ENCODE measurements at regions not wholly inside any gene's neighbourhood (a gene's known extent, or its start where the extent isn't known, plus 50 kb on each side); places are given as distances from the start of the nearest gene placed in this dataset.
"Not testable (repeated sequence)": the region's sequence is repeated elsewhere in the genome, so short reads cannot be mapped to it uniquely, and the experiment has no call there.

DNA sequence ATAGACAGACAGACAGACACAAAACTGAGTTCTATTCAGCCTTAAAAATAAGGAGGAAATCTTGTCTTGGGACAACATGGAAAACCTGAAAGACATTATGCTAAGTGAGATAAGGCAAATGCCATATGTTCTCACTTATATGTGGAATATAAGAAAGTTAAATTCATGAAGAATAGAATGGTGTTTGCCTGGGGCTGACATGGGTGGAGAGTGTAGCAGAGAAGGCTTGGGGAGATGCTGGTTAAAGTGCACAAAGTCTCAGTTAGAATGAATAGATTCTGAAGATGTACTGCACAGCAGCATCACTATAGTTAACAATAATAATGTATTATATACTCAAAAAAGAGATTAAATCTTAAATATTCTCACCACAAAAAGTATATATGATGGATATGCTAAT is 355.5 kb downstream of the LRRIQ3 start:
- DNase-seq: no peak

DNA sequence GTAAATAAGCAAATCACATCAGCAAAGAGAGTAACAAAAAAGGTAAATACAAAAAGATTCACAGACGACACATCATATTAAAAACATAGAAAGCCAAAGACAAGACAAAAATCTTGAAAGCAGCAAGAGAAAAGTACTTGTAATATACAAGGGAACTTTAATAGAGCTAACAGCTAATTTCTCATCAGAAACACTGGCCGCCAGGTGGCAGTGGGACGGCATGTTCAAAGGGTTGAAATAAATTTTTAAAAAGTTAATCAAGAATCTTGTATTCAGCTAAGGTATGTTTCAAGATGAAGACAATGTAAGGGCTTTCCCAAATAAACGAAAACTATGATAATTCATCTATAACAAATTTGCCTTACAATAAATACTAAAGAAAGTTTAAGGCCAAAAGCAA is 358.1 kb downstream of the LRRIQ3 start:
- no peak for DNase-seq

DNA sequence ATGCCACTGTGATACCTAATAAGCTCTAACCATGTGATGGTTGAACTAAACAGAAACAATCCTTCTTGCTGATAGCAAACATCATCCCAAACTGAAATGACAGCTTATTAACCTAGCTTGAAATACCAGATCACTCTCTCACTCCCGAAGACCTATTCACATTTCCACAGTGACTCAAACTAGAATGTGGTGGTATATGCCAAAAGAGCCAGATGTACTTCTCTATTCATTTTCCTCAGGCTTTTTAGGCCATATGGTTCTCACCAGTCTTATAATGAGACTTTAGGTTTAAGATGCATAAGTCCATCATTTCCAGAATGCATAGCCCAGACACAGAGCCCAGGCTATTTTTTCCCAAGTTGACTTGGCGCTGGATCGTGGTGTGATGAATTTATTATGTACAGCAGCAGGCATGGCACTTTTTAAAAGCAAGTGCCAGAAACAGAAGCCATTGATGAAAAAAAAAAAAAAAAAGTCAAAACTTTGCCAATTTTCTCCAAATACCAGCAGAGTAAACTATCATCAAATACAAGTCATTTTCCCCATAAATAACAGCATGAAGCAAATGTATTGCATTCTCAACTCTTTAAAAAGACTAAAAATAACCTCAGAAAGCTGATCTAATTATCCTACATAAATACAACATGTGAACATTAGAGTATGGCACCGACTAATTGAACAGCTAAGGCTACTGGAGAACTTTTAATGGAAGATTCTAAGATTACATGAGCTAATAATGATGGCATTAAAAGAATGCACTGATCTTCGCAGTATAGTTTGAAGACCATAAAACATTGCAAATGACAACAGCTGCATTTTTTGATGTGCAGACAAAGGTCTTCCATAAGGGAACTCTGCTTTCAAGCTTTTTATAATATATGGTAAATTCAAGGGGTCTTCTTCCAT is 365.4 kb downstream of the LRRIQ3 start:
- no peak for DNase-seq

DNA sequence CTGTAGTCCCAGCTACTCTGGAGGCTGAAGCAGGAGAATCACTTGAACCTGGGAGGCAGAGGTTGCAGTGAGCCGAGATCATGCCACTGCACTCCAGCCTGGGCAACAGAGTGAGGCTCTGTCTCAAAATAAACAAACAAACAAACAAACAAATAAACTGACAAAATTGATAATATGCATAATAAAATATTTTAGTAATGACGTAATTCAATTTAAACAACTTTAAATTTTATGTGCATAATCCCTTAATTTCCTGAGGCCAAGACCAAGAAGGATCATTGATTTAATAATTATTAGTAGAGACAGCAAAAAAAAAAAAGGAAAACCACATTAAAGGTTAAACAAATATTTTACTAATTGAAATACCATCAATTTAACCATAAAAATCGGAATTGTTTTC is 370.7 kb downstream of the LRRIQ3 start:
- not testable (repeated sequence) for DNase-seq

DNA sequence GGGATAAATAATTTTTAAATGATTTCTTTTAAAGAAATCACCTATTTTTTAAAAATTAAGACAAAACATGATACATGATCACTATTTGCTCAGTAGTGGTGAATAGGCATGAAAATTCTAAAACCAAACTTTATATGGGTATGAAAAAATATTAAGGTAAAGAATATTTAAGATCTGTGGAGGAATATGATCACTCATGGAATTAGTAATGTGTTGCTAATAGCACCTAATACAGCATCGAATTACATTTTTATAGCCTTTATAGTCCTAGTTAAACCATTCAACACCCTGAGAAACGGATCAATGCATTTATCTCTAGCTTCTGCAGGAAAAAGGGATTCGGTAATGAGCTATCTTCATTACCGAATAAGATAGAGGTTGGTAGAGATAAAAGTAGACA is 373.9 kb downstream of the LRRIQ3 start:
- DNase-seq: no peak

DNA sequence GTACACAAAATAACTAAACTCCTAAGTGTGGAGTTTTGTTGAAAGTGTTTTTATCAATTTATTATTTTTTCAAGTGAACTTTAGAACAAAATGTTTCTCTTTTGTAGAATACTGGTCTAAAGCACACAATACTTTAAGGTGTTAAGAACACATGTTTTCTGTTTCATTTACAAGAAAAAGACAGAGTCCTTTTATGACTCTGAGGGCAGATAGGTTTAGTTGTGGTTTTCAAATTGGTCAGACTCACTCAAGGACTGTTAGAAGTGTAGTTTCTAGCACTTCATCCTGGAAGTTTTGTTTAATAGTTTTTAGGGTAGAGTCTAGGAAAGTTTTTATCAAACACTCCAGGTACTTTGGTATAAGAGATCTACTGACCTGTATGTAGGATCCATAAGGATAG is 376.5 kb downstream of the LRRIQ3 start:
- no peak for DNase-seq

DNA sequence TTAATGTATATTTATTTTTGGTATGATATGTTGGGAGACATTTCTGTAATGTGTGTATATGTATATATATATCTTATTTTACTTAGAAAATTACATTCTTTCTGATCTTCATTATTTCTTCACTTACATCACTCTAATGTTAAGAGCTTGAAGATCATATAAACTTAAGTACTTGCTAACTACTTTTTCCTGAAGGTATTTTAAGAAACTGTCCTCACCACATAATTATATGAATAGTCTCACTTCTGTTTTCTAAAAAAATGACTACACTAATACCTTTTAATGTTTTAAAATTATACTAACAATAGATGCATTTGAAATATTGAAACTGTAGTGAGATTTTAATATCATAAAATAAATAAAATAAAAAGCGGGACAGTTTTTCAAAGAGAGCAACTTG is 377.1 kb downstream of the LRRIQ3 start:
- DNase-seq: no peak

DNA sequence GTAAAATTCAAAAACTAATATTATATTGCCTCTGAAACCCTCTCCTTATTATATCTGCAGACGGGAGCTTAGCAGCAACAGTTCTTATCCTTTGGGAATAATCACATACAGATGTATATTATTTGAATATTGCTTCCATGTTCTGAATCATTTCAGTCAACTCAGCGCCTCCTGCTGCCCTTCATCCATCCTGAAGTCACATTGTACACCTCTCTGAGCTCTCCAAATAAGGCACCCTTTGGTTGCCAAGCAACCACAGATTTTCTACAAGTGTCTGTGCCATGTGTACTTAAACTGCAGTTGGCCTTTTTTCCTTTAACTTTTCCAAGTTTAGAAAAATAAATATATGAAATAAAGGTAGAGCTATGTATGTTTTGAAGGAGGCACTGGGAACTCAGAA is 384.3 kb downstream of the LRRIQ3 start:
- peak in 2 of 3 experiments; percentile 44 to 48 for DNase-seq

DNA sequence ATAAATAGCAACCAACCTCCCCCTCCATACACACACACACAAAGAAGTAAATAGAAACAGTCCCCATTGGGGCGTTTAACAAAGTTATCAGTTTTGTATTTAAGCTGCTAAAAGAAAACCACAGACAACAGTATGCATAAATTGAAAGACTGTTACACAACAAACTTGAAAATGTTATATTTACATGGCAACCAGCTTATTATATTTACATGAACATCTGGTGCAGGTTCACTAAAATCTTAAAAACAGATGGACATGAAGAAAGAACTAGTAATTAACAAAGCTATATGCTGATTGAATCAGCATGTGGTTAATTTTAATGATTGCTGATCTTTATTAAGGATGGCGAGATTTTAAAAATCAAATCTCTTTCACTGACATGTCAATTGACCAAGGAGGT is 384.7 kb downstream of the LRRIQ3 start:
- no peak for DNase-seq

DNA sequence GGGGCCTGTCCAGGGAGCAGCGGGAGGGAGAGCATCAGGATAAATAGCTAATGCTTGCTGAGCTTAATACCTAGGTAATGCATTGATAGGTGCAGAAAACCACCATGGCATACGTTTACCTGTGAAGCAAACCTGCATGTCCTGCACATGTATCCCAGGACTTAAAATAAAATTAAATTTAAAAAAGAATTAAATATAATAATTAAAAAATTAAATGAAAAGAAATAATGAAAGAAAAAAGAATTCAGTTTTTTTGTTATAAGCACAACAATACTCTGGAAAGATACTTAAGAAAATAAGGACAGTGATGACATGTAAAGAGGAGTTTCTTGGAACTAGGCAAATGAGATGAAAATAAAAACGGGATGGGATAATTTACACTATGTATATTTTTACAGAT is 386.2 kb downstream of the LRRIQ3 start:
- DNase-seq: no peak

DNA sequence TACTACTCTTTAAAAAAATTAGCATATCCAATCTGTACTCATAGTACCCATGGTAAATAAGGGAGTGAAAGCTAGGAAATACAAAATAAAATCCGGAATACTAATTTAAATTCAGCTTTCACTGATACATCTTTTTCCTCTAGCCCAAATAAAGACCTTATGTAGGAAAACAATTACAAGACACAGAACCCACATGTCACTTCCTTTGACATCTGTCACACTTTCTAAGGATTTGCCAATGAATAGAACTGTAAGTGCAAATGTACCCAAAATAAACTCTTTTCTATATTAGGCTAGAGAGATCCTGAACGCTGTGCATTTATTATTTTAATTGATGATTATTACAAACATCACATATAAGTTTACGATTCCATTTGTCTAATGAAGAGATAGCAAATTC is 393.0 kb downstream of the LRRIQ3 start:
- no peak for DNase-seq

DNA sequence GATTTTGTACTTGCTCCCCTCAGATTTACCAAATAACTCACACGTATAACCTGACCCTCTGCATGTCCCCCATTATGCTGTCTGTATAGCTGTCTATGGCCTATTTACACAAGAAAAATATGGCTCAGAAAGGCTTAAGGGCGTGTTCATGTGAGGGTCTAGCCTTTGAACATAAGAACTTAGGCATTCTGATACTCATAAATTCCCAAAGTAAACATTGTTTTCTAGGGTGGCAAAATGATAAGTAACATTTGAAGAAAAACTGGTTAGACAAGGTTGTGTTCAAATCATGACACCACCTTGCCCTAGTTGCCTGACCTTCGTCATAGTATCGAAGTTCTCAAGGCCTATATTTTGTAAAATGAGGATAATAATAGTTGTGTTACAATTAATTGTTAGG is 394.6 kb downstream of the LRRIQ3 start:
- peak in 1 of 3 experiments; percentile 37 for DNase-seq

DNA sequence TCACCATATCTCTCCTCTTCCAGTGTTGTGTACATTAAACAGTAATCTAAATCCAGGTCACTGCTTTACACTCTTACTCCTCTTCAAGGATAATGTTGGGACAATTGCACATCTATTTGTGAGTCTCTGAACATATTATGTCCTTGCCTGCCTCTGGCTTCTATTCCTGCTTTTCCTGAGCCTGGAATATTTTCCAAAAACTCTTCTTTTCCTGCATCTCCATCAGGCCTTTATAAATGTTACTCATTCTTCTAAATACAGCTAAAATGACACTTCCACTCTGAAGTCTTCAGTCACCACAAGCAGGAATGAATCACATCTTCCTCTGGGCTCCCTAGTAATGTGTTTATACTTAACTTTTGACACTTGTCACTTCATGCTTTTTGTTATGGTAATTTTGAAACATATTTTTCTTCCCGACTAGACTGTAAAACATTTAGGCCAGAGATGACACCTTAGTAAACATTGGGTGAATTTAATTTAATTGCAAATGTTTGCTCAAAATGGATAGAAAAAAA is 396.0 kb downstream of the LRRIQ3 start:
- DNase-seq: no peak

DNA sequence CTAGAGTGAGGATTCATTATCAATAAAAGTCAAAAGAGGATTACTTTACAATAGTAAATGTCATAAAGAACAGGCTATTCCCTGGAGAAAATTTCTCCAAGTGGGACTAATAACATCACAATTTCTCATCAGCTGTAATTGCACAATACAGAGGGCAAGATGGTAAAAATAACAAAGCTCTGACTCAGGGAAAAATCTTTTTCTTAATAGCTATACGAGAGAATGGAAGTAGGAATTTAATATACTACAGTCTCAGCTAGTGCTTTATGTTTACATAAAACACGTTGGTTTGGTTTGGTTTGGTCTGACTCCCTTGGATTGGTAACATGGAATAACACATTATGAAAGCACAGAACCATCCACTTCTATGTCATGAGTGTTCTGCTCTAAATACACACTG is 397.6 kb downstream of the LRRIQ3 start:
- no peak for DNase-seq

DNA sequence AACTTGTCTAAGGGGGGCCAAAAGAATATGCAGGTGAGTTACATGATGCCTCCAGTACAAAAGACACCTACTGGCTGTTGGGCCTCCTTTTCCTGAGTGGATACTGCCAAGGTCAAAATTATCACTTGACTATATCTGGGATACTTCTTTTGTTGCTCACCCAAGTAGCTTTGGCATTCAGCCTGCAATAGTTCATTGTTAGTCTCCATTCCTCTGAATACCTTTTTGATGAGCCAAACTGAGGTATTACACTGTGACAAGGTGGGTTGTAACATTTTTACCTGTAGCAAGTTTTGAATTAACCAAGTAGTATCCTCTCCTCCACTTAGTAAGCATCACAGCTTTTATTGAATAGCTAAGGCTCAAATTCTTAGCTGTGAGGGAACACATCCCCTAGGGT is 408.0 kb downstream of the LRRIQ3 start:
- no peak for DNase-seq

DNA sequence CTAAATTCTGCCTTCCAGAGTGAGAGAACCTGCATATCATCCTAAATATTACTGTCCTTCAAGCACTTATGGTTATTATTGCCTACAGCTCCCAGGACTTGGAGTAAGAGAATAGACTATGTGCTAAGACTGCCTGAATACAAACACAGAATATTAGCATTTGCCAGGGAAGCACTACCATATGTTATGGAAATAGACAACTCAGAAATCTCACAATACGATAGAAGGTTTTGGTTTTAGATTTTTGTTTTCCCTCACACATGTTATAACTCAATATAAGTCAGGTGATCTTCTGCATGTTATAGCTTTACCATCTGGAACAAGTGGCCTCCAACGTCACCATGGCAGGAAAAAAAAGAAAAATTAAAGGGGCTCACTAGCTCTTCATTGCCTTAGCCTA is 413.9 kb downstream of the LRRIQ3 start:
- no peak for DNase-seq

DNA sequence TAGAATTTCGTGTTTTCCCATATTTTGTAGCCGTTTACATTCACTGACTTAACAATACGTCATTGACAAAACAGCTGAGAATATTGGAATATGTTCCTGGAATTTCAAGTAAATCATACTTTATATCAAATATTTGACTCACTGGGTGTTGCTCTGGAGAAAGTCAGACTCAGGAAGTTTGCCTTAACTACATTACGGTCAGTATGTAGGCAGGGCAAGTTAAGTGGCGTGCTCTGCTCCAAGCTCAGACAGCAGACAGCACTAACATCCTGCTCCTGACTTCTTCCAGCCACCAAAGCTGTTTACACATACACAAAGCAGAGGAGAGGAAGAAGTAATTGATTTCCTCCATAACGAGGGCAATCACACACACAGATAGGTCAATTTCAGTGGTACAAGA is 414.6 kb downstream of the LRRIQ3 start:
- DNase-seq: no peak

DNA sequence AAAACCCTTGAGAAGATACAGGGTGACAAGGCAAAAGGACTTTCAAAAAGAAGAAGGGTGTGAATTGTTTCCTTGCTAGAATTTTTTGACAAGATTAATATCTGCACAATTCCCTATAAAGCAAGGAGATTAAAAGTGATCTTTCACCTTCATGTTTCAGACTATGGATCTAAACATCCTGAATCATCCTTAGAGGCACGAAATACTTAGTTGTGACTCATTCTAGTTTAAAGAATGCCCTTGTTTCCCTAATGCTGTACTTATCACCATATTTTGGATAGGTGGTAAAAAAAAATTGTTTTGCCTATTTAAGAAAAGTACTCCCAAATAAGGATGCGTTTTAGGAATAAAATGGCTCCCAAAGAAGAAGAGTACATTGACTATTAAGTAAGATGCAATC is 415.1 kb downstream of the LRRIQ3 start:
- DNase-seq: no peak

DNA sequence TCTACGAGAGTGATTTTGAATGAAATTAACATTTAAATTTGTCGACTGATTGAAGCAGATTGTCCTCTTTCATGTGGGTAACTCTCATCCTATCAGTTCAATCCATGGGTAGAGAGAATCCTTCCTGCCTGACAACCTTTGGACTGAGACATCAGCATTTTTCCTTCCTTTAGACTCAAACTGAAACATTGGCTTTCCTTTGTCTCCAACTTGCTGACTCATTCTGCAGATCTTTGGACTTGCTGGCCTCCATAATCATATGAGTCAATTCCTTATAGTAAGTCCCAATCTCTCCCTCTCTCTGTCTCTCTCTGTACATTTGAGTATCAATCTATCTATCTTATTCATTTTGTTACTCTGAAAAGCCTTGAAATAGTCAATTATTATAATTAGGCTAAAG is 416.7 kb downstream of the LRRIQ3 start:
- DNase-seq: no peak

DNA sequence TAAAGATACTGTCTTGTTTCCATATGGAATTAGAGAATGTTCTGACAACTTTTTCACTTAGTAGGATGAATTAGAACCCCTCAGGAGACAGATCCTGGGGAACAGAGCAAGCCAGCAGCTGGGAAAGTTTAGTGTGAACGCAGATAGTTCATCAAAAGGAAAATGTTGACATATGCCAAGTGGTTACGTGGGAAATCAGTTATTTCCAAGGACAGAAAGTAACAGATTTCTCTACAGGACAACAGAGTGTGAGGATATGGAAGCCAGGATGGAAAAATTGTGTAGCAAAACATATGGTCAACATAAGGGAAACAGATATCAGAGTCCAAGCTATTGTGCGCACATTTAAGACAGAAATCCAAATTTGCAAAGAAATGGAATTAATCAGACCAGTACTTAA is 419.5 kb downstream of the LRRIQ3 start:
- DNase-seq: no peak

DNA sequence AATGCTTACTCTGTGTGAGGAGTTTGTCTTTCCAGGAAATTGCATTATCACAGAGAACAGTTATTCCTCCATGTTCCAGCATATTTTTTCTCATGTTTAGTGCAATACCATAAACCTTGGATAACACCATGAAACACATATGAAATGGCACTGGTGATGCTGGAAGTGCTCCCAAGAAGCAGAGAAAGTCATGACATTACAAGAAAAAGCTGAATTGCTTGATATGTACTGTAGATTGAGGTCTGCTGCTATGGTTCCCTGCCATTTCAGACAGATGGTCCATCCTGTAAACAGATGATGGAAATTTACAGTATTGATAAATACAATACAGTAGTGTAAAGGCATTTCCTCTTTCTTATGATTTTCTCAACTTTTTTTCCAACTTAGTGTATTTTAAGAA is 422.1 kb downstream of the LRRIQ3 start:
- DNase-seq: no peak

DNA sequence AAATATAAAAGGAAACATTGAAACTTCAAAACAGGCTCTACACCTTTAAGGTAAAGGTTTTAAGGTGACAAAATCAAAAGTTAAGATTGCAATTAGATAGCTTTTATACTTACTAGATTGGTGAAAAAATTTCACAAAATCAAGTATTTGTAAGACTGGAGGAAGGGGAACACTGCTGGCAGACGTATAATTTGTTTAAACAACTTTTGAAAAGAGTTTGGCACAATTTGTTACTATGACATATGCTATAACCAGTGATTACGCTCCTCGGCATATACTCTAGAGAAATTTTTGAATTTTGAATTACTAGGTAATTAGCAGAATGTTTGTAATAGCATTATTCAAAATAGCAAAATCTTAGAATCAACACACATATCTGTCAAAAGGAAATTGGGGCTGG is 425.0 kb downstream of the LRRIQ3 start:
- no peak for DNase-seq

DNA sequence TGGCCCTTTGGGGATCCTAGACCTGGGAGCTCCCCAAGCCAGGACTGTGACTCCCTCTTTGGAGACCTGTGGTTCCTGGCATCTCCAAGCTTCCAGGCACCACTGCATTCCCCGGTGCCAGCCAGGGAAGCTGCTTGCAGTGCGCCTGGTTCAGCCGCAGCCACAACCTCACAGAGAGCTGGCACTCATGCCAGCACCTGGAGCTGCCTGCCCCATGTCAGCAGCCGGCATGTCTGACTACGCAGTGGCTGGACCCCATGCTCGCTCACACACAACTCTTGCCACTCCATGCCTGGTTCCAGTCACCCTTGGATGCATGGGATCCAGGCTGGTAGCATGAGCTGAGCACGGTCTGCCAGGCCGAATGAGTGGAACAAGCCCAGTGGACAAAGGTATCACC is 426.6 kb downstream of the LRRIQ3 start:
- no peak for DNase-seq

DNA sequence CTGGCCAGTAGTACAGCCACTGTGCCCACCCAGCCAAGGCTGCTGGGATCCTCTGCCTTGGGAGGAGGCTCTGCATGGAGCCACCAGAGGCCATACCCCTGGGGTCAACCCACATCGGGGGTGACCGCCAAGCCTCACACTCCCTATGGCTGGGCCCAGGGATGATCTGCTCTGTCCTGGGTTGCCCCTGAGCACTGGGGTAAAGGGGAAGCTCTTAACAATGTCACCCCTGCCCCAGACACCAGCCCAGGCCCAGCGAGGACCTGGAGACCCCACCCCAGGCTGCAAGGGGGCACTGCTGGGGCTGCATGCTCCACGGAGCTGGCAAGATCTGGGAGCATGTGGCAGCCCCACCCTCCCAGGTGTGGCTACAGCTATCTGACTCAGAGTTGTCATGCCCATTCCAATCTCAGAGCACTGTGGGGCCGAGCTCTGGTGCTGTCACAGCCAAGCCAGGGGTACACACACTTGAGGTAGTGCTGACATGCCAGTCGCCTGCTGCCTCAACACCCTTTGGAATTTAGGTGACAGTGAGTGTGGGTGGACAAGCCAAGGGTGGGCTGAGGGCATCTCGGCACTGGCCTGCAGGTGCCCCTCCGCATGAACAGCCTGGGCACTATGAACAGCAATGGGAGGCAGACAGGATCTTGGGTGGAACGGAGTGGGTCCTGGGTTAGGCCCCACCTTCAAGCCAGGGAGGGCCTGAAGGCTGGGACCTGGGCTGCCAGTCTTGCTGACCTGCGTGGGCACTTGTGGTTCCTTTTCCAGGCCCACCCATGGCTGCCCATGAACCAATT is 427.7 kb downstream of the LRRIQ3 start:
- DNase-seq: no peak

Data from NCI-H1417 (cell line).